GM18867 (cell line): ENCODE measurements at regions not wholly inside any gene's neighbourhood (a gene's known extent, or its start where the extent isn't known, plus 50 kb on each side); places are given as distances from the start of the nearest gene placed in this dataset.

Experiments
- ATAC-seq: cut with Tn5 transposase; IDR thresholded peaks from one replicate; pipeline ENCODE4 v1.9.1; 2021; ENCODE audit warnings: mild to moderate bottlenecking, moderate library complexity; ENCODE audit not compliant: unreplicated experiment

DNA sequence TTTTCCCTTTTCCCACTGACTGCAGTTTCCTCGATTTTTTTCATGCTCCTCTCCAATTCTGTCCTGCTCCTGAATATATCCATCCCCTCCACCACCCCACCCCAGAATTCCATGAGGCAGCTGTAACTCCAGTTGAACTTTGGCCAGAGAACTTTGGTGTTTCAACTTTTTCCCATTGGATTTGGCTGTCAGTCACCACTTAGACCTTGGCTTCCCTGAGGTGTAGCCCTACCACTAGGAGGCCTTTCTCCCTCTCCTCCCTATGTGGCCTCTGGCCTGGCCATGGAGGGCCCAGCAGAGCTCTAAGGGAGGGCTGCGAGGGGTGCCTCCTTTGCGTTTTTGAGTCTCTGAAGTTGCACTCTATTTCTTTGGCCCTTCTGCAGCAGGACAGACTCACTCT is 261.3 kb downstream of the PIK3R1 start:
- ATAC-seq: no peak

DNA sequence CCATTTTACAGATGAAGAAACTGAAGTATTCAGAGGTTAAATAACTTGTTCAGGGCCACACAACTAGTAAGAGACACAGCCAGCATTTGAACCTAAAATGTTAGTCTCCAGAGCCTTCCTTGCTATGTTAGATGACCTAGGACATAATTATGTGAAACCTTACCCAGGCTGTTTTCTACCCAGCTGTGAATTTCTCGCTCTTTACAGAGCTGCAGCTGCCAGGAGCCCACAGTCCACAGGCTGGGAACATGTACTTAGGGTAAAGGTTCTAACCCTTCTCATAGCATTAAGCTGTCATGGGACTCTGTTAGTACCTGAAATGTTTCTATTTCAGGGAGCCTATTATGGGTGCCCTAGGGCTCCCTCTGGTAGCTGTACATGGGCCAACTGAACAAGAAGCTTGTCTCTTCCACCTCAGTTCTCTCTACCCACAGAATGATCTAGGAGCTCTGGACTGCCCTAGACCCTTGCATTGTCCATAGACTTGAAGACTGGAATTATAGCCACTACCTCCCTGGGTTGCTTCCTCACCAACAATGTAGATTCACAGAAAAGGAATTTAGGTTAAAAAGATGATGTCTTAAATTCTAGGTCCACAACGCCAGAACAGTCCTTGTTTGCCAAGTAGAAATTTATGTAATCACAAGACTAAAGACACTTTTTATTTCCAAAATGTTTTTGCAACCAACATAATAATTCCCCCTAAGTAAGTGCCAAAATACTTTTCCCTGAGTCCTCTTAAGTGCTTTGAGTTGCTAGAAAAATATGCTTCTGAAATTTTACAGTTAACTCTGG is 262.9 kb downstream of the PIK3R1 start:
- no peak for ATAC-seq

DNA sequence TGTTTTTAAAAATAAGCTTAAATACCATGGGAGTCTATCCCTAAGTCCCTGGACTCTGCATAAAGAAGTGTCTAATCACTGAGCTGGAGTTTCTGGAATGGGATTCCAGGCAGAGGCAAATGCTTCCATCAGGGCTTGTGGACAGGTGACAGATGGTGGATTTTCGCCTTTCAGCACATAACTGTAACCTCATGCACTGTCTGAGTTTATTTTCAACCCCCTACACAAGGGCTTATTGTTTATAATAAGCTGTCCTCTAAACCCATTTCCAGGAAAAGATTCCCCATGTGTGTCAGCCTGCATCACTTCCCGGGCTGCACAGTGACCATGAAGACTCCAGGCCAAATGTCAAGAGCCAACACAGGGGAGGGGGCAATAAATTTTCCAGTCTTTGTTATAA is 264.0 kb downstream of the PIK3R1 start:
- no peak for ATAC-seq

DNA sequence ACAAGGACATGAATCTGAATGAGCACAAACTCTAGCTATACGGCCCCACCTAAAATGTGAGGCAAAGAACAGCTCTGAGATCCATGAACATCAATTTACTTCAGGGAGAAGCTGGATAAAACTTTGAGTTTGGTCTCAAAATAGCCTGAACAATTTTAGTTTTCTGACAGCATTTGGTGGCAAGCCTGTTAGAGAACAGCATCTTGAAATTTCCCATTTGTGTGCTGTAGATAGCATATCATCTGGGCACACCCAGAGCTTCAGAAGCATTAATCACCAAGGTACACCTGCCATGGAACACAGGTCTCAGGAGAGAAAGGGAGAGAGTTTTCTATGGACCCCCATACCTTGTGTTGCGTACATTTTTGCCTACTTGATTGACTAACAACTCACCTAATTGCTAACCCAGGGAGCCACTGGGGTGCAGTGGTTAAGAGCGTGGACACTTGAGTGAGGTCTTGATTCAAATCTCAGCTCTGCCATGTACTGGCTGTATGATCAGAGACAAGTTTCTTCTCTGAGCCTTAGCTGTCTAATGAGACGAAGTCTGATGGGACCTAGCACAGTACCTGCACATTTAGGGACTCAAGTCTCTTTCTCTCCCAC is 264.9 kb downstream of the PIK3R1 start:
- no peak for ATAC-seq

DNA sequence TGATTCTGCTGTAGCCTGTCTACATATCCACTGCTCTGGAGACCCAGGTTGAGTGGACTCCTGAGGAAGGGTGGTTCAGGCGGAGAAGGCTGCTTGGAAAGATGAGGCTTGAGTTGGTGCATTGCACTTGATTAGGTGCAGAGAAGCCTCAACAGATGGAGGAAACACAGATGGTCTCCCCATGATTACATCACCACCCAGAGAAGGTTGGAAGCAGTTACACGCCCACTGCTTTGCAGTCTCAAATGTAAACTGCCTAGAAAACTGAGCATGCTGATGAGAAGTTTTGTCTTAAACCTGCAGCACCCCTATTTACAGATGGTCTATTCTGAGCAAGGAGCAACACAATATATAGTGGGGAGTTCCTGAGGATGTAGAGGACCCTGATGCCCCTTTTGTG is 266.6 kb downstream of the PIK3R1 start:
- ATAC-seq: no peak

DNA sequence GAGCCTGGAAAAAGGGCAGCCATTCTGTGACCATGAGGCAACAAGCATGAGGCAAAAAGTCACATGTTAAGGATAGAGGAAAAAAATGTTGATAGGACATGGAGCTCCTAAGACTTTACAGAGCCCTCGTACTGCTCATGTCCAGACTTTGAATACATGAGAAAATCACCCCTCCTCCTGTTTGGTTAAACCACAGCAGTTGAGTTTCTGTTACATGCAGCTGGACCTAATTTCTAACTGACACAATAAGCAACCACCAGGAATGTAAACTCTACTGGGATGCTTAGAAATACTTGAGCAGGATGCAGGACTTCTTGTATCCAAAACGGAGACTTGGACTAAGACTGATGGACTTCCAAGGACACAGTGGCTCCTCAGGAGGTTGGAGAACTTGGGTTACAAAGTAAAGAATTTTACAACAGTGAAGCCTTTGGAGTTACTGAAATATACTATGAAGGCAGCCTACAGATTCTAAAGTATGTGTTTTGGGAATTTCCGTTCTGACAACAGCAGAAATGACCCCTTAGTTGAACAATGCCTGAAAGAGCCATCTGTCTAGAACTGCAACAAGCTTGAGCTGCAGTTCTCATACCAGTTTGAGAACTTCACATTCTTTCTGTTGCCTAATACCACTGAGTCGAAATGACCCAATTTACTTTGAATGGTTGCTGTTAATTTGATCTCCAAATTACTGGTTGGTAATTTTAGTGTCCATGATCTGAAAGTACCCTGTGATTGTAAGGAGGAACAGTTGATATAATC is 268.9 kb downstream of the PIK3R1 start:
- ATAC-seq: no peak

DNA sequence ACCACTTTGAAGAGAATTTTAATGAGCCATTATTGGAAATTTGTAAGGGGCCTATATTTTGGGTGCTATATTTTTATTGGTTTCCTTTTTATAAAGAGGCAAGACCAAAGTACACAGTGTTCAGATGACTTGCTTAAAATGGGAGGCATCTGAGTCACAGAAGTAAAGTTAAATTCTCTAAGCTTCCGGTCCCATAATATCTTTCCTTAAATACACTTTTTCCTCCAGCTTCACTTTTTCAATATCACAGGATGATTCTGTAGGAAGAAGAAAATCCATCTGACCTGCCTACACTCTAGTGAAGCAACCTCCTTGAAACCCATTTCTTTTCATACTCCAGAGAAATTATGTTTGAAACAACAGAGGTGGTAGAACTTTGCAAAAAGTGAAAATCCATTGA is 274.0 kb downstream of the PIK3R1 start:
- no peak for ATAC-seq

DNA sequence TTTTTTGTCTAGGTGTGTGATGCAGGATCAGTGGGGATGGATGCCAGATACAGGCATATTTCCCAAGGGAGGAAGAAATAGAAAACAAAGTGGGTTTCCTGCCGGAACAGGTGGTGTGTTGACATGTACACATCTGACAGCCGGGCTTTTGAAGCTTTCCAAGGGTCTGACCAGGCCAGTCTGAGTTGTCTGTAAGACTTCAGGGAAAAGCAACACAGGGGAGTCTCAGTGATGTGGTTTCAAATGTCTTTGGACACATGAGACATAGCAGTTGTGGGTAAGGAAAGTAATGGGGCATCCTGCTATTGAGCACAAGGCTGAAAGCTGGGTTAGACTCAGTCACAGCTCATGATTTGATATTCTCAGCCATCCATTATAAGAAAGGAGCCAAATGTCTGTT is 274.9 kb downstream of the PIK3R1 start:
- no peak for ATAC-seq

DNA sequence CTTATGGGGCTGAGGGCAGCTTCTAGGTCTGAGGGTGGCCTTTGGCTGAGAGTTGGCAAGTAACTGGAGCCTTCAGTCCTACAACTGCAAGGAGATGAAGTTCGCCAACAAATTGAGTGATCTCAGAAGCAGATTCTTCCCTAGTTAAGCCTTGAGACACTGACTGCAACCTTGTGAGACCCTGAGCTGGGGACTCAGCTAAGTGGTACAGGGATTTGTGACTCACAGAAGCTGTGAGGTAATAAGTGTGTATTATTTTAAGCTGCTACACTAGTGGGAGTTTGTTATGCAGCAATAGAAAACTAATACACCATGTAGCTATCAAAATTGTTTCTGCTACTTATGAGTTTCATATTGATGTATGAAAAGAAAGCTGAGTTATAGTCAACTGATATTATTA is 279.2 kb downstream of the PIK3R1 start:
- no peak for ATAC-seq

DNA sequence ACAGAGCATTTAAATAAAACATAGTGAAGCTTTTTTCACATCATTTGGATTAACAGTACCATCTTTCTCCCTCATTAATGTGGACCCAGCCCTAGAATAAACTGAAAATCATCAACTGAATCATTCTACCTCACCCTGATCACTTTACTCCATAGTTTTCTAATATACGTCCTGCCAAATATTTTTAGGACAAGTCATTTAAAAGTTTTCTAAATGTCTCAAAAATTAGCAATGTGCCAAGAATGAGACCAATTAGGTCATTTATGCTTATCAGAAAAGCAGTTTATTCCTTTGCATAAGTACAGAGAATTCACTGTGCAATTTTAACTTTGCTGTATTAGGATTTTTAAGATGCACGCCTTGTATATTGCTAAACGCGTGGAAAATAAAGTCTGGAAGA is 284.4 kb downstream of the PIK3R1 start:
- ATAC-seq: no peak

DNA sequence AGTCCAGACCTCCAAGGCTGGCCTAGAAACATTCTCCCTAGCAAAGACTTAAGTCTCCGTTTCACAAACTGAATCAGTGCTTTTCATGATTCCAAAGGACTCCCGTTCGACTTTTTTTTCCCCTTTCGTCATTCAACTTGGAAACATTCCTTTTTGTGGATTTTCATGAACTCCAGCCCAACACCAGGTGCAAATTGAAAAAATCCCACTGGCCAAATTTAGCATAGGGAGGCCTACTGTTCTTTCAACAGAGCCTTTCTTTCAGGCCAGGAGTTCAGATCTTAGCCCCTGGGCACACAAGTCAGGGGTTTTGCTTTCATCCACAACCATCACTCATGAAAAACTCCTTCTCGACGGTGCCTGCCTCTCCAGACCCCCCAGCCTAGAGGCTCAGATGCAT is 285.3 kb downstream of the PIK3R1 start:
- no peak for ATAC-seq

DNA sequence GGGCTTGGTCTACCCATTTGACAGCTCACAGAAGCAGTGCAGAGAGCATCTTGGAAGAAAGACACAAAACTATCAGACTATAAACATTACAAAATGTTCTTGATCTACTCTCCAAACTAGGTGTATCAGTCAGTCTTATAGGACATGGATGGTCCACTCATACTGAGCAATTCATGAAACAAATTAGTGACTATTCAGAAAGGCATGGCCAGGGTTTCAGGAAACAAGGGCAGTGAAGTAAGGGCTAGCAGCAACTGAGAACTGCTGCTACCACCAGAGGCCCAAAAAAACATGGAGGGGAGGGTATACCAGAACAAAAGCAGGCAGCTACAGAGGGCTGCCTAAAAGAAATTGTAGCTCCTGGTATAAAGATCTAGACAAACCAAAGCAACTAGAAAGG is 287.0 kb downstream of the PIK3R1 start:
- ATAC-seq: no peak

DNA sequence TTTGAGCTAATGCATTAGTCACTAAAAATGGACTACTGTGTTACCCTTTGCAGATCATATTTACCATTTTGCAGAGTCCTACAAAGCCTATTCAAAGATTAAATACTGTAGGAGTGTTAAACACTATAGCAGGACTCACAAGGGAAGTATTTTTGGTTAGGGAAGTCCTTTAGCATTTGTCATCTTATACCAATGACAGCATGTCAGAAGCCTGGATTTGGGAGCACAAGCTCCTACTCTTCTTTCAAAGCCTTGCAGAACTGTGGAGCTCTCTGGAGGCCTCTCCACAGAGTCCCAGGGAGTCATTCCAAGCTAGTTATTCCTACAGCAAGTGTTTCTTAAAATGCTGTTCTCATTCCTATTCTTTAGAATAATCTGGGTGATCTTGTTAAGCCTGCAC is 288.8 kb downstream of the PIK3R1 start:
- no peak for ATAC-seq

DNA sequence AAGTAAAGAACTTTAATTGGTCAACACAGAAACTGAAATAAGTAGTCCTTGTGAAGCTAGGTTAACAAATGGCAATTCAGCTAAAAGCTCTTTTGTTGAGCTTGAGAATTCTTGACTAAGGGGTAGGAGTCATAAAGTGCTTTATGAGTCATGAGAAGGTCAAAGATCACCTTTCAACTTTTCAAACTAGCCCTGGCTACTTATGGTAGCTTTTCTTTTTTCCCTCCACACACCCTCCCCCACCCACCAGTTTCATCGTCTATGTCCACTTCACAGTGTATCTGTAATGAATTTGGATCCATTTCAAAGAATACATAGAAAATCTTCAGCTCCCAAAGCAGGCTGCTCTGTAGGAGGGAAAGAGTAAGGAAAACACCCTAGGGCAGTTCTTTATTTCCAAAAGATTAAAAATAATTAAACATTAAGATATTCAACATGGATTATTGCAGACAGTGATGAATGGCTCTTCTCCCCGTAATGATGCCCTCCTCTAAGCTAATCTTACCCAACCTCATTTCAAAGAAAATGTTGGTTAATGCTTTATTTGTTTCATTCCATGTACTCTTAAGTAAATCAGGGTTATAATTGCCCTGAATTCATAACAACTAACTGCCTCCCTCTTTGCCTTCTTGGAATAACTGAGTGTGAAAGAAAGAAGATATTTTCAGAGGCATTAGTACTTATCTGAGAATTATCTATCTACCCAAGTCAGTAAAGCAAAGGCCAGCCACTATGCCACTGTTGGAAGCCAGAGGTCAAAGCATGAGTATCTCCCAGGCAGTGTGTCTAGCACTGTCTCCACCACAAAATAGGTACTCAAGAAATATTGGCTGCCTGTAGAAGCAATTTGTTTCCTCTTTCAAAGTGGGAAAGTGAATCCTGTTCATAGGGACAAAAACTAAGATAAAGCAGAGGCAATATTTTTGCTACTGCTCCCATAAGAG is 290.6 kb downstream of the PIK3R1 start:
- ATAC-seq: no peak

DNA sequence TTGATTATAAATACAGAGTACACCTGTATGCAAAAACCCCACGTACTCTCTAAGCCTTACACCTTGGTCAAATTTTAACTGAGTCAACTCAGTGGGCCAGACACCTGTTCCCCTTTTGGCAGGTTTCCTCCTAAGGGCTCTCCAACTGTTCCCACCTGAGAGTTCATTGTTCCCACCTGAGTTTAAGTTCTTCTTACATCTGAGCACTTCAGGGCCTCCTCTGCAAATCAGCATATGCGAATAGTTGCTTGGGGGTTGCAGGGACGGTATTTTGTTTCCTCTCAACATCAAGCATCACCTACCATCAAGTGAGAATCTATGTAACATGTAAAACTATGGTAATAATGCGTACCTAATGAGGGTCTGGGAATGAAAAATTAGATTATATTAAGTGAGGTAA is 300.0 kb downstream of the PIK3R1 start:
- no peak for ATAC-seq

DNA sequence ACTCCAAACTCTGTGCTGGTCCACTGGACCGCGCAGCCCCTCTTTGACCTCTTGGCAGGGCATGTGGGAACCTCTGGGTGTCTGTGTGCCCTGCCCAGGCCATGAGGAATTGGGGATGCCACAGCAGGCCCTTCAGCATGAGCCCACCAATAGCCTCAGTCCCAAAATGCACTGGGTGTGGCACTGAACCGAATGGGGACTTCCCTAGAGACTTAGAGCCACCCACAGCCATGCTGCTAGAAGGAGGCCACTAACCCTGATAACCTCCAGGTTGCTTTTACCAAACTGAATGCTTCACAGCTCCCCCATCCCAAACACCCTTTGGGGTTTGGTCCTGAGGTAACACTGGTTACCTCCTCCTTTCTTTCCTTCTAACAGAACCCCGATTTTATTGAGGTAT is 302.7 kb downstream of the PIK3R1 start:
- ATAC-seq: no peak

DNA sequence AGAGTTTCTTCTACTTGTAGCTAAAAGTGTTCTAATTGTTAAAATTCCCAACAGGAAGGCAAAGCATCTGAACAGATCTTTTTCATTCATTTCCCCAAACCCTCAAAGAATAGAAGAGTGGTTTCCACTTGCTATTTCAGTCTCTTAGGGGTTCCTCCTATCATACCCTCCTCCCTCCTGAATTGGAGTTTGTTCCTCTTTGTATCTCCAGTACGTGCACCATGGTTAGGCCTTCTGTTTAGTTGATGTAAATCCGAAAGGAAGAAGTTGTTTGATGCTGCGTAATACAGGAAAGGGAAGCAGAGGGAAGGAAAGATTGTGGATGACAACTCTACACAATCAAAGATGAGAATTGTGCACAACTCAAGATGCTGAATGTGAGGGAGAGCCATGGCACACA is 303.6 kb downstream of the PIK3R1 start:
- no peak for ATAC-seq

DNA sequence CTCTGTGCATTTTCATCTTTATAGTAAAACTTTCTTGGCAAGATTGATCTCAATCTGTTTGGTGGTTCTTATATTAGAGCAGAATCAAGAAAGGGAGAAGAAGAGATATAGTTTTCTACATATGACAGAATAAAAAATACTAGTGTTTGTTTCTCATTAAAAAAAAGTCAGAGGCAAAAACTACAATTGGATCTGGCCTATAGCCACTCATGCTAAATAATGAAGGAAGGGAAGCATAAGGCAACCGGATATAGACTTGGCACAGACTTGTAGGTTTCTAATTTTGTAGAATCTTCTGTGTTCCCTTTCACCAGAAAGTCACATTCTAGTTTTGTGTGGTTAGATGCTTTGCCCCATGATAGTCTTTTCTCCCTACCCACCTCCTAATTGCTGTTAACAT is 306.2 kb downstream of the PIK3R1 start:
- ATAC-seq: no peak

DNA sequence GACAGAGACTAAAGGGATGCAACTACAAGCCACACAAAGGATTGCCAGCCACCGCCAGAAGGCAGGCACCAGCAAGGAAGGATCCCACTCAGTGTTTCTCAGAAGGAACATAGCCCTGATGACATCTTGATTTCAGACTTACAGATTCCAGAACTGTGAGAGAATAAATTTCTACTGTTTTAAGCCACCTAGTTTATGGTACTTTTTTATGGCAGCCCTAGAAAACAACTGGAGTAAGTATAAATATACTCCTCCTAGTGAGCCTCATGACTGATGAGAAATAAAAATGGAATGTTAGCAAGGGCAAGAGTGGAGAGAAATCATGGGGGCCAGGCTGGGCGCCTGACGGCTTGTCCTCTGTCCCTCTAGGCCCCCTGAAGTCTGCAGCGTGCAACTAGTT is 307.3 kb downstream of the PIK3R1 start:
- no peak for ATAC-seq

DNA sequence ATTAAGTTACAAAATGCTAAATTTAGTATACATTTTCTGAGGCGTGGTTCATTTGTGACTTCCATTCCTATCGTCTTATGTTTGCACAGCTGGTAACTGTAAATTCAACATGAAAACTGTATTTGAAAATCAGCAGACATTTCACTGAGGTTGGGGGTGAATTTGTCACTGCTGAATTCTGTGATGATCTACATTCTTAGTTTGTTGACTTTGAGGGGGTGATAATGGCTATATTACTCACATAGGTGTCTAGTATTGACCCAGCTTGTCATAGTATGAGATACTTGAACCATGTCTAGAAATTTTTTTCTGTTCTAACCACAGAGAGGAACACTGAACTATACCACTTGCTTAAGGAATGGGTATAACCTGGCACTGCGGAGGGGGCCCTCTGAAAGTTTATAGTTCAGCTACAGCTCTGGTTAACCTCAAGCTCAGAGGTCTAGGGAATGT is 313.3 kb downstream of the PIK3R1 start:
- no peak for ATAC-seq

DNA sequence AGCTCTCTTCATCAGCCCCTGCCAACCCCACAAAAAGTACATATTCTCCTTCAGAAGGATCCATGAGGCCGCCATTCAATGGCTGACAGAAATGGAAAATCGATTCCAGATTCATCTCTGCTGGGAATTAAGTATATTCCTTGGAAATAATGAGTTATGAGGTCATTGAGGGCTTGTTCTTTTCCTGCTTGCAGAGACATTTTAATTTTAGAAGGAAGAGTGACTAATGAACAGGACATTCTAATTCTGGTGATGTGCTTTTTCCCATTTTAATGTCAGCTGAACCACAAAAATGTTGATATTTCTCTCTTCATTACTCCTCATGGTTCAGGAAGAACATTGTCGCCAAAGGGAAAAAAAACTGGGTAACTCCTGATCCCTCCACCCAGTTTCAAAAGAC is 314.0 kb downstream of the PIK3R1 start:
- no peak for ATAC-seq
